HG03175 (cell line): ENCODE measurements at regions not wholly inside any gene's neighbourhood (a gene's known extent, or its start where the extent isn't known, plus 50 kb on each side); places are given as distances from the start of the nearest gene placed in this dataset.

ENCODE experiments used
- ATAC-seq: cut with Tn5 transposase; IDR thresholded peaks from one replicate; pipeline ENCODE4 v1.9.1; 2021; ENCODE audit warnings: mild to moderate bottlenecking, moderate library complexity; ENCODE audit not compliant: unreplicated experiment

- no peak for ATAC-seq
These were observed 60.6 kb upstream of the CD34 start for GRCh38 chr1:207971331-207972219.

GRCh38 chr1:207970329-207971233 is 59.7 kb upstream of the CD34 start:
- ATAC-seq: no peak

- no peak for ATAC-seq
These were observed 58.6 kb upstream of the CD34 start for GRCh38 chr1:207969528-207969927.

- ATAC-seq: no peak
These were observed 57.6 kb upstream of the CD34 start for GRCh38 chr1:207968521-207969009.

- no peak for ATAC-seq
These were observed 56.8 kb upstream of the CD34 start for GRCh38 chr1:207967703-207968102.

GRCh38 chr1:207966521-207966920 is 55.6 kb upstream of the CD34 start:
- ATAC-seq: no peak

GRCh38 chr1:207965392-207966387 is 54.8 kb upstream of the CD34 start:
- ATAC-seq: no peak

- ATAC-seq: no peak
These were observed 53.5 kb upstream of the CD34 start for GRCh38 chr1:207964195-207964966.

GRCh38 chr1:207963427-207964194 is 52.7 kb upstream of the CD34 start:
- peak; percentile 88 for ATAC-seq

- peak; percentile 25 for ATAC-seq
These were observed 51.9 kb upstream of the CD34 start for GRCh38 chr1:207962716-207963426.
